ENCODE measurements at regions not wholly inside any gene's neighbourhood (a gene's known extent, or its start where the extent isn't known, plus 50 kb on each side); places are given as distances from the start of the nearest gene placed in this dataset.

- no peak for TF ChIP-seq CTCF (IDR thresholded peaks at IDR 0.05)
- TF ChIP-seq POLR2A (IDR thresholded peaks at IDR 0.05) = no peak
- TF ChIP-seq EP300 (IDR thresholded peaks at IDR 0.05; ENCODE audit: low read depth) = no peak
Measured at GRCh38 chr11:110349138-110349996, 53.0 kb upstream of the RDX start.
